ENCODE measurements at regions not wholly inside any gene's neighbourhood (a gene's known extent, or its start where the extent isn't known, plus 50 kb on each side); places are given as distances from the start of the nearest gene placed in this dataset.

- DNase-seq = no peak
Measured at GRCh38 chr9:115912086-115912485, 241.5 kb upstream of the PAPPA start.

- DNase-seq = no peak
Measured at GRCh38 chr9:115913696-115914095, 239.9 kb upstream of the PAPPA start.

GRCh38 chr9:115914291-115914690 is 239.3 kb upstream of the PAPPA start:
- no peak for DNase-seq

- DNase-seq = no peak
Measured at GRCh38 chr9:115921301-115921700, 232.3 kb upstream of the PAPPA start.

GRCh38 chr9:115922444-115922843 is 231.1 kb upstream of the PAPPA start:
- DNase-seq = no peak

GRCh38 chr9:115923410-115923809 is 230.2 kb upstream of the PAPPA start:
- no peak for DNase-seq

- no peak for DNase-seq
Measured at GRCh38 chr9:115923903-115924668, 229.5 kb upstream of the PAPPA start.

GRCh38 chr9:115924669-115924987 is 229.0 kb upstream of the PAPPA start:
- no peak for DNase-seq

- no peak for DNase-seq
Measured at GRCh38 chr9:115925424-115925823, 228.2 kb upstream of the PAPPA start.

GRCh38 chr9:115930472-115930871 is 223.1 kb upstream of the PAPPA start:
- DNase-seq = no peak

- no peak for DNase-seq
Measured at GRCh38 chr9:115938479-115938878, 215.1 kb upstream of the PAPPA start.

- DNase-seq = no peak
Measured at GRCh38 chr9:115939065-115939765, 214.4 kb upstream of the PAPPA start.

GRCh38 chr9:115941561-115942315 is 211.9 kb upstream of the PAPPA start:
- DNase-seq = no peak

GRCh38 chr9:115943431-115944165 is 210.0 kb upstream of the PAPPA start:
- no peak for DNase-seq

GRCh38 chr9:115944166-115944948 is 209.2 kb upstream of the PAPPA start:
- DNase-seq = no peak

GRCh38 chr9:115945009-115945431 is 208.6 kb upstream of the PAPPA start:
- no peak for DNase-seq

- no peak for DNase-seq
Measured at GRCh38 chr9:115946530-115946929, 207.1 kb upstream of the PAPPA start.

- DNase-seq = no peak
Measured at GRCh38 chr9:115951977-115952376, 201.6 kb upstream of the PAPPA start.

- DNase-seq = no peak
Measured at GRCh38 chr9:115952430-115953292, 200.9 kb upstream of the PAPPA start.

- DNase-seq = no peak
Measured at GRCh38 chr9:115956371-115956770, 197.2 kb upstream of the PAPPA start.

- DNase-seq = no peak
Measured at GRCh38 chr9:115957585-115957984, 196.0 kb upstream of the PAPPA start.

Data from NCI-H2029 (cell line).